ENCODE measurements at regions not wholly inside any gene's neighbourhood (a gene's known extent, or its start where the extent isn't known, plus 50 kb on each side); places are given as distances from the start of the nearest gene placed in this dataset.

GRCh38 chr20:16946097-16946496, 197.9 kb downstream of the OTOR start:
- 100% methylated on average over 1 of the region's 2 CpGs for WGBS (ENCODE audit: insufficient coverage)
- Mint-ChIP-seq H3K36me3 (no peaks in the 10 kb centered on the region), H3K4me3 (no peak overlapping the region), H3K9me3 (peaks cover 3 to 11% of the 10 kb centered on the region in 2 donors), H3K4me1 (no peaks in the 10 kb centered on the region), H3K27ac (no peak overlapping the region), H3K27me3 (ENCODE audit: low read depth in 2 of 2) (no peaks in the 10 kb centered on the region)
- intact Hi-C loops (cut with micrococcal nuclease) = no loop called here
- Histone ChIP-seq H3K4me3 (ENCODE audit: low read length) (no peak overlapping the region), H3K27ac (ENCODE audit: low read length) (no peak overlapping the region), H3K36me3 (ENCODE audit: control insufficient read depth, insufficient read depth, low read length) (no peaks in the 10 kb centered on the region), H3K4me1 (ENCODE audit: control insufficient read depth, insufficient read depth, low read length) (no peaks in the 10 kb centered on the region), H3K9me3 (ENCODE audit: control insufficient read depth, insufficient read depth, low read length) (peaks cover 3% of the 10 kb centered on the region), H3K27me3 (ENCODE audit: control insufficient read depth, insufficient read depth, low read length) (no peaks in the 10 kb centered on the region)
- ATAC-seq (no peak), DNase-seq (no peak)
- no peak for TF ChIP-seq CTCF (IDR thresholded peaks at IDR 0.05)

GRCh38 chr20:16947479-16947878, 199.3 kb downstream of the OTOR start:
- ATAC-seq = no peak
- Histone ChIP-seq H3K27me3 (ENCODE audit: control insufficient read depth, insufficient read depth, low read length) (no peaks in the 10 kb centered on the region), H3K36me3 (ENCODE audit: control insufficient read depth, insufficient read depth, low read length) (no peaks in the 10 kb centered on the region), H3K4me3 (ENCODE audit: low read length) (no peak overlapping the region), H3K4me1 (ENCODE audit: control insufficient read depth, insufficient read depth, low read length) (no peaks in the 10 kb centered on the region), H3K9me3 (ENCODE audit: control insufficient read depth, insufficient read depth, low read length) (peaks cover 3% of the 10 kb centered on the region), H3K27ac (ENCODE audit: low read length) (no peak overlapping the region)
- intact Hi-C loops (cut with micrococcal nuclease) = no loop called here
- H3K4me3 Mint-ChIP-seq = no peak overlapping the region
- DNase-seq = no peak
- no peaks in the 10 kb centered on the region for H3K36me3 Mint-ChIP-seq
- no peaks in the 10 kb centered on the region for H3K4me1 Mint-ChIP-seq
- no peaks in the 10 kb centered on the region for H3K27me3 Mint-ChIP-seq (ENCODE audit: low read depth in 2 of 2)
- 61% methylated on average over 2 of the region's 2 CpGs for WGBS (ENCODE audit: insufficient coverage)
- TF ChIP-seq CTCF (IDR thresholded peaks at IDR 0.05) = no peak
- peaks cover 3 to 11% of the 10 kb centered on the region in 2 donors for H3K9me3 Mint-ChIP-seq
- H3K27ac Mint-ChIP-seq = no peak overlapping the region

- Mint-ChIP-seq H3K27ac (no peak overlapping the region), H3K9me3 (peaks cover 0 to 6% of the 10 kb centered on the region in 2 donors), H3K4me1 (no peaks in the 10 kb centered on the region), H3K36me3 (no peaks in the 10 kb centered on the region), H3K27me3 (ENCODE audit: low read depth in 2 of 2) (no peaks in the 10 kb centered on the region), H3K4me3 (no peak overlapping the region)
- intact Hi-C loops (cut with micrococcal nuclease) = no loop called here
- ATAC-seq = no peak
- no peak for DNase-seq
- Histone ChIP-seq H3K4me3 (ENCODE audit: low read length) (no peak overlapping the region), H3K9me3 (ENCODE audit: control insufficient read depth, insufficient read depth, low read length) (peaks cover 3% of the 10 kb centered on the region), H3K27me3 (ENCODE audit: control insufficient read depth, insufficient read depth, low read length) (no peaks in the 10 kb centered on the region), H3K36me3 (ENCODE audit: control insufficient read depth, insufficient read depth, low read length) (no peaks in the 10 kb centered on the region), H3K4me1 (ENCODE audit: control insufficient read depth, insufficient read depth, low read length) (no peaks in the 10 kb centered on the region), H3K27ac (ENCODE audit: low read length) (no peak overlapping the region)
- 68% methylated on average over 2 of the region's 2 CpGs for WGBS (ENCODE audit: insufficient coverage)
- TF ChIP-seq CTCF (IDR thresholded peaks at IDR 0.05) = no peak
These were observed 203.7 kb downstream of the OTOR start for GRCh38 chr20:16951876-16952275.

- Histone ChIP-seq H3K36me3 (ENCODE audit: control insufficient read depth, insufficient read depth, low read length) (no peaks in the 10 kb centered on the region), H3K4me3 (ENCODE audit: low read length) (no peak overlapping the region), H3K27ac (ENCODE audit: low read length) (no peak overlapping the region), H3K27me3 (ENCODE audit: control insufficient read depth, insufficient read depth, low read length) (no peaks in the 10 kb centered on the region), H3K9me3 (ENCODE audit: control insufficient read depth, insufficient read depth, low read length) (peaks cover 3% of the 10 kb centered on the region), H3K4me1 (ENCODE audit: control insufficient read depth, insufficient read depth, low read length) (no peaks in the 10 kb centered on the region)
- Mint-ChIP-seq H3K27ac (no peak overlapping the region), H3K27me3 (ENCODE audit: low read depth in 2 of 2) (no peaks in the 10 kb centered on the region), H3K36me3 (no peaks in the 10 kb centered on the region), H3K4me3 (no peak overlapping the region), H3K9me3 (peaks cover 0 to 7% of the 10 kb centered on the region in 2 donors), H3K4me1 (no peaks in the 10 kb centered on the region)
- DNase-seq (no peak), ATAC-seq (no peak)
- WGBS (ENCODE audit: insufficient coverage) = 87% methylated on average over 1 of the region's 1 CpG
- intact Hi-C loops (cut with micrococcal nuclease) = no loop called here
- TF ChIP-seq CTCF (IDR thresholded peaks at IDR 0.05) = no peak
These were observed 204.8 kb downstream of the OTOR start for GRCh38 chr20:16952965-16953364.

All from natural killer cell (primary cell).